ENCODE measurements at regions not wholly inside any gene's neighbourhood (a gene's known extent, or its start where the extent isn't known, plus 50 kb on each side); places are given as distances from the start of the nearest gene placed in this dataset.
"Not testable (repeated sequence)": the region's sequence is repeated elsewhere in the genome, so short reads cannot be mapped to it uniquely, and the experiment has no call there.

DNA sequence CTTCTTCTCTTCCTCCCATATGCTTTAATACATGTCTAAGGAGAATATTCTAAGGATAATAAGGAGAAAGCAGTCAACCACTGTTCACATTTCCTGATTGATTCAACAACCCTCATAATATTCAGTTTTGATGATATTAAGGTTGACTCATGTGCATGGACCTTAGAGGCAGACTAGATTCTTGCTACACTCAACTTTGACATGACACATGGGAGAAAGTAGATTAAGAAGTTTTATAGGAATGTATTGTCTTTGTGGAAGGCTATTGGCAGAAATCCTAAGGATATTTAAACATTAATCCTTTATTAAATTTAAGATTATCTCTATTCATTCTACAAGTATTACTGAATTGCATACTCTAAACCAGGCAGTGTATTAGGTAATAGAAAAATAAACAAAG lies 309.1 kb upstream of the CYRIA start:
- no peaks in the 10 kb centered on the region for H3K36me3 ChIP-seq
- H3K9me3 ChIP-seq (replicated peaks), result no peaks in the 10 kb centered on the region
- H3K27ac ChIP-seq, result no peak overlapping the region
- no peak overlapping the region for H3K4me3 ChIP-seq
- no peaks in the 10 kb centered on the region for H3K4me1 ChIP-seq (replicated peaks)
- no peak for DNase-seq (ENCODE audit: low read depth in 1 of 2, low spot score in 2 of 2)
- H3K27me3 ChIP-seq (replicated peaks), result no peaks in the 10 kb centered on the region

DNA sequence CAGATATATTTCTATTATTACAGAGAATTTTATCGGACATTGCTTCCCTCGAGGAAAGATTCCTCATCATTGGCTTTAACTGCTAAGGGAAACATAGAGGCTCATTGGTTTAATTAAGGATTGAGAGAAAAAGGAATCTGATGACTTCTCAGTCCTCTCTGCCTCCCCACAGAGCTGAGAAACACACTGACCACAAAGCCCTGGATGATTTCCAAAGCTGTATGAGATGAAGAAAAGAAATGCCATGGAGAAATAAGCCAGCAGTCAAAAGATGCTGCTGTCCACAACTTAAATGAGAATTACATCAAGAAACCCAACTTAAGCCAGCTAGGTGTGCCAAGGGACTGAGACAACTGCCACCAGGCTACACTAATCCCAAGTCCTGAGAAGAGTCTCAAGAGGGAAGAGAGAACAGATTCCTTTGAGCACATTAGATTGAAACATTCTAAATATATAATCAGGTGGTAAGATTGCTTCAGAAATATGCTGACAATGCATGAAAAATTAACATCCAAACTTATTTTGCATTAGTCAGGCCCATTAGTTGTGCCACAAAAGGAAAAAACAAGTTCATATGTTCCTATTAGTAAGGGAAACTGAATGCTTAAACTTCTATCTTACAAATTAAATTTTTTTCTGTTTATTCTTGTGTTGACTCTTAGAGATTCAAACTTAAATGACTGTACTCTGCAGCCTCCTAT lies 308.1 kb upstream of the CYRIA start:
- Histone ChIP-seq H3K36me3 (no peaks in the 10 kb centered on the region), H3K4me1 (replicated peaks) (no peaks in the 10 kb centered on the region), H3K27me3 (replicated peaks) (no peaks in the 10 kb centered on the region), H3K4me3 (no peak overlapping the region), H3K9me3 (replicated peaks) (no peaks in the 10 kb centered on the region), H3K27ac (no peak overlapping the region)
- DNase-seq (ENCODE audit: low read depth in 1 of 2, low spot score in 2 of 2), result no peak

DNA sequence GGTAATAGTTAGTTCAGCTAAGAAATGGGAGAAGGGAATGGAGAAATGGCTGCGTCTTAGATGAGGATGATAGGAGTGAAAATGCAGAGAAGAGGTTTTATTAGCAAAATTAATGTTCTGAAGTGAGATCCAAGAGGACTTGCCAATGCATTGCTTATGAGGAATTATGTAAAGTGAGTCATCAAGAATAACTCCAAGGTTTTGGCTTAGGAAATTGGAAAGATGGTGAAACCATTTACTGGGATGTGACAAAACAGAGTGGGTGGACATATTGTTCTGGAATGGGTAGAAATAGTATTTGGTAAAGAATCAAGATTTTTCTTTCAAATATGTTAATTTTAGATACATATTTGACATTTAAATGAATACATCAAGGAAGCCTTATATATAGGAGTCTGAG lies 306.6 kb upstream of the CYRIA start:
- H3K36me3 ChIP-seq, result no peaks in the 10 kb centered on the region
- no peak for DNase-seq (ENCODE audit: low read depth in 1 of 2, low spot score in 2 of 2)
- no peak overlapping the region for H3K4me3 ChIP-seq

DNA sequence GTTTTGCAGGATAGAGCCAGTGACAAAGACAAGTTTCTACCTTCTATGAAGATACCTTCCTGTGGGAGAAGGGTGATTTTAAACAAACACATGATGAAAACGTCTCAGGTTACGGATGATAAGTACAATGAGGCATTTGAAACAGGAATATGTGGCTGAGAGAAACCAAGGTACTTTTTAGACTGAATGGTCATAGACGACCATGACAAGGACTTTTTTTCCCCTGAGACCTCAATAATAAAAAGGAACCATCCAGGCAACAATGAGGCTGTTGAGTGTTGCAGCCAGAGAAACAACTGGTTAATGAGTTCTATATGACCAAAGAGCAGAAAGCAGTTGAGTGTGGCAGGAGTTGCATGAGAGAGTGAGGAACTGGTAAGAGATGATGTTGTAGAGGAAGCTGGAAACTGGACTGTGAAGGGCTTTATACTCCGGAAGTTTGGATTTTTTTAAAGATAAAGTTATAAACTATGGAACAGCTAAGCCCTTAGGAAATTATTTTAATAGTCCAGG lies 306.1 kb upstream of the CYRIA start:
- Histone ChIP-seq H3K27me3 (replicated peaks) (no peaks in the 10 kb centered on the region), H3K36me3 (no peaks in the 10 kb centered on the region), H3K4me1 (replicated peaks) (no peaks in the 10 kb centered on the region), H3K4me3 (no peak overlapping the region), H3K9me3 (replicated peaks) (no peaks in the 10 kb centered on the region), H3K27ac (no peak overlapping the region)
- no peak for DNase-seq (ENCODE audit: low read depth in 1 of 2, low spot score in 2 of 2)

More for the DNA sequence above, 306.6 kb upstream of the CYRIA start:
- Histone ChIP-seq H3K4me1 (replicated peaks) (no peaks in the 10 kb centered on the region), H3K27me3 (replicated peaks) (no peaks in the 10 kb centered on the region), H3K9me3 (replicated peaks) (no peaks in the 10 kb centered on the region), H3K27ac (no peak overlapping the region)

DNA sequence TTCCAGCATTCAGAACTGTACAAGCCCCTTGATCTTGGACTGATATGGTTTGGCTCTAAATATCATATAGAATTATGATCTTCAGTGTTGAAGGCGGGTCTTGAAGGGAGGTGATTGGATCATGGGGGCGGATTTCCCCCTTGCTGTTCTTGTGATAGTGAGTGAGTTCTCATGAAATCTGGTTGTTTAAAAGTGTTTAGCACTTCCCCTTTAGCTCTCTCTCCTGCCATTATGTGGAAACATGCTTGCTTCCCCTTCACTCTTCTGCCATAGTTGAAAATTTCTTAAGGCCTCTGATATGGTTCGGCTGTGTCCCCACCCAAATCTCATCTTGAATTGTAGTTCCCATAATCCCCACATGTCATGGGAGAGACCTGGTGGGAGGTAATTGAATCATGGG lies 305.3 kb upstream of the CYRIA start:
- H3K9me3 ChIP-seq (replicated peaks); H3K4me3 ChIP-seq; DNase-seq (ENCODE audit: low read depth in 1 of 2, low spot score in 2 of 2); H3K27ac ChIP-seq; H3K36me3 ChIP-seq; H3K4me1 ChIP-seq (replicated peaks); H3K27me3 ChIP-seq (replicated peaks): not testable (repeated sequence)

DNA sequence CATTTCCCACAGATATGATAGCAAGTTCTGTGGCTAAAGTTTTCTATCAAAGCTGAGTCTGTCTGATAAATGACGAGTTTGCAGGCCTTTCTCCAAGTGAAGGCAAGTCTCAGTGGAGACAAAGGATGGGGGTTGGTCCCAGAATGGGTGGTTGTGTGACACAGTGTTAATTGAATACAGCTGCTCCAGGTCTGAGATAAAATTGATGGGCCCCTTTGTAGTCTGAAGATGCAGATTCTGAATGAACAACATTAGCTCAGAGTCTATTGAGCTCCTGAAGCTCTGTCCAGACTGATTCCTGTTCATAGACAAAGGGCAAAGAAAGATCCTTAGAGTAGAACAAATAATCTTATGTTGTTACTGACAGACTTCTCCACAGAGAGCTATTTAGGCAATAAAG lies 296.9 kb upstream of the CYRIA start:
- Histone ChIP-seq H3K27me3 (replicated peaks) (no peaks in the 10 kb centered on the region), H3K9me3 (replicated peaks) (no peaks in the 10 kb centered on the region), H3K4me1 (replicated peaks) (no peaks in the 10 kb centered on the region), H3K4me3 (no peak overlapping the region), H3K36me3 (no peaks in the 10 kb centered on the region), H3K27ac (no peak overlapping the region)
- DNase-seq (ENCODE audit: low read depth in 1 of 2, low spot score in 2 of 2), result no peak

DNA sequence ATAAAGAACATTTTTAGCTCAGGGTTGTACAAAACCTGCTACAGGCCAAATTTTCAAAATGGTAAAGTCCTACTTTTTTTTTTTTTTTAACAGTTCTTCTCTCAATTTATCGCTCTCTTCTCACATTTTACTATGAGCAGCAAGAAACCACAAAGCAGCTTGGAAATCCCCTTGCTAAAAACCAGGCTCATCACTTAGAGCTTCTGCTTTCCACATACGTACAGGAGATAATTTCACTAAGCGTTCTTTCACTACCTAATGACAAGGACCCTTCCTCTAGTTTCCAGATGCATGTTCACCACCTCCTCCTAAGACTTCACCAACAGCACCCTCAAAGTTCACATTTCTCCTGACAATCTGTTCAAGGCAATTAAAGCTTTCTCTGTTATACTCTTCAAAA lies 294.9 kb upstream of the CYRIA start:
- H3K4me3 ChIP-seq, result no peak overlapping the region
- H3K27ac ChIP-seq, result no peak overlapping the region
- no peak for DNase-seq (ENCODE audit: low read depth in 1 of 2, low spot score in 2 of 2)
- no peaks in the 10 kb centered on the region for H3K36me3 ChIP-seq
- H3K4me1 ChIP-seq (replicated peaks), result no peaks in the 10 kb centered on the region
- H3K9me3 ChIP-seq (replicated peaks), result no peaks in the 10 kb centered on the region
- H3K27me3 ChIP-seq (replicated peaks), result no peaks in the 10 kb centered on the region

DNA sequence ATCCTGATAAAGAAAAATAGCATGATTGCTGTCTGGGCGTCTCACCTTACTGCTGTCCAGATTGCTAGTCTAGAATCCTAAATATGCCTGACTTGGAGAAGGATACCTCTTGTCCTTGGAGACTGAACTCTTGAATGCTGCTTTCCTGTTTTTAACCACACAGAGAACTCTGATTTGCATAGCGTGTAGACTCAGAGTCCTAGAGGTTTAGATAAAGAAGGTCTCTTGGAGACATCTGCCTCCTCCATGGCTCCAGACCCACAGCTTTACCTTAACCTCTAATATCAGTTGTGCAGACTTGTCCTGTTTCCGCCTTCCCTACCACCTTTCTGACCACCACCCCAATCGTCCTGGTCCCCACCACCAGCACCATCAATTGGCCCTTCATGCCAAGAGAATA lies 292.6 kb upstream of the CYRIA start:
- no peaks in the 10 kb centered on the region for H3K36me3 ChIP-seq

DNA sequence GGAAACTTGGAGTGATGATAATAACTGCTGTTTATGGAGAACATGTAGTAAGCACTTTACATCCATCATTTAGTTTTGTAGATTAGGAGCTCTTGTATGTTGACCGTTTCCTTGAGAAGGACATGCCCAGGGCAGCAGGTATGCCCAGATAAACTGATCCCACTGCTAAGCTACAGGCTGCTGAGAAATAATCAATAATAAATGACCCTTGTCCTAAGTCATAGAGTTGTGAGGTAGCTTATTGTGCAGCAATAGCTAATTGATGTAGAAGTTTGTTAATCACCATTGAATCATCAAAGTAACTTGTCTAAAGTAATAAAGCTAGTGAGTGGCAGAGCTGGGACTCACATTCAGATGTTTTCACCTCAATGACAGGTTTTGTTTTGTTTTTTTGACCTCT lies 287.2 kb upstream of the CYRIA start:
- no peak for DNase-seq (ENCODE audit: low read depth in 1 of 2, low spot score in 2 of 2)
- Histone ChIP-seq H3K4me1 (replicated peaks) (no peaks in the 10 kb centered on the region), H3K27ac (no peak overlapping the region), H3K27me3 (replicated peaks) (no peaks in the 10 kb centered on the region), H3K9me3 (replicated peaks) (no peaks in the 10 kb centered on the region), H3K36me3 (no peaks in the 10 kb centered on the region), H3K4me3 (no peak overlapping the region)

More for the DNA sequence above, 292.6 kb upstream of the CYRIA start:
- DNase-seq (ENCODE audit: low read depth in 1 of 2, low spot score in 2 of 2), result no peak
- H3K4me1 ChIP-seq (replicated peaks), result no peaks in the 10 kb centered on the region
- H3K9me3 ChIP-seq (replicated peaks), result no peaks in the 10 kb centered on the region
- H3K4me3 ChIP-seq, result no peak overlapping the region
- no peaks in the 10 kb centered on the region for H3K27me3 ChIP-seq (replicated peaks)
- H3K27ac ChIP-seq, result no peak overlapping the region

DNA sequence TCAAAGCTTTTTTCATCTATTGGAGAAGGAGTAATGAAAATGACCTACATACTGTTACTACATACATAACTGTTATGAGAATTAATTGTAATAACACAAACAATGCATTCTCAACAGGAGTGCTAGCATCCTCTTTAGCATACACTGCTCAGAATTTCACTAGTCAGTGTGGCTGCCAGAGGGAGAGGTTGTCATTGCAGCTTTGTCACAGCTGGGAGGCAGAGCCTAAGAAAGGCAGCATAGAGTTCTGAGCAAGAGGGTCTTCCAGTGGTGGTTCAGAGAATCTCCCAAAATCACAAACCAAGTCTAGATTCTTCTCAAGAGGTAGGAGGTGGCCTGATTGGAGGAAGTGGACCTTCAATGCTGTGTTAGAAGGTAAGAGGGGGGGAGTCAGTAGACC lies 286.7 kb upstream of the CYRIA start:
- Histone ChIP-seq H3K36me3 (no peaks in the 10 kb centered on the region), H3K4me3 (no peak overlapping the region), H3K9me3 (replicated peaks) (no peaks in the 10 kb centered on the region), H3K4me1 (replicated peaks) (no peaks in the 10 kb centered on the region), H3K27ac (no peak overlapping the region), H3K27me3 (replicated peaks) (no peaks in the 10 kb centered on the region)
- DNase-seq (ENCODE audit: low read depth in 1 of 2, low spot score in 2 of 2), result no peak

DNA sequence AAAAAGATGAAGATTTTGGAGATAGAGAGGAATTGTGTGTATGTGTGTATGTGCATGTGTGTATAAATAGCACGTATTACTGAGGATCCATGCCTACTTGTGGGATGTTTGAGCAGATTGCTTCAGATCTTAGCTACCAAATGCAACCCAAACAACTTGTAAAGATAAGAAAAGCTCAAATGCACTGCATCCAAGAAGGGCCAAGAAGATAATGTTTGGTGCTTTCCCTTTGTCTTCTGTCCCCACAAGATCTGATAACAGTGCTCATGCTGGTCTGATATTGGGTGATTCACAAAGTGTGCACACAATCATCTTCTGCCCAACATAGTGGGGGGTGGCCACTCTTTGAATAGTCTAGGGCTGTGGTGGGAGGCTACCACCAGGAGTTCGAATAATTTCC lies 284.8 kb upstream of the CYRIA start:
- no peaks in the 10 kb centered on the region for H3K4me1 ChIP-seq (replicated peaks)
- H3K27ac ChIP-seq, result no peak overlapping the region
- H3K36me3 ChIP-seq, result no peaks in the 10 kb centered on the region
- H3K4me3 ChIP-seq, result no peak overlapping the region
- DNase-seq (ENCODE audit: low read depth in 1 of 2, low spot score in 2 of 2), result no peak
- H3K27me3 ChIP-seq (replicated peaks), result no peaks in the 10 kb centered on the region
- no peaks in the 10 kb centered on the region for H3K9me3 ChIP-seq (replicated peaks)

DNA sequence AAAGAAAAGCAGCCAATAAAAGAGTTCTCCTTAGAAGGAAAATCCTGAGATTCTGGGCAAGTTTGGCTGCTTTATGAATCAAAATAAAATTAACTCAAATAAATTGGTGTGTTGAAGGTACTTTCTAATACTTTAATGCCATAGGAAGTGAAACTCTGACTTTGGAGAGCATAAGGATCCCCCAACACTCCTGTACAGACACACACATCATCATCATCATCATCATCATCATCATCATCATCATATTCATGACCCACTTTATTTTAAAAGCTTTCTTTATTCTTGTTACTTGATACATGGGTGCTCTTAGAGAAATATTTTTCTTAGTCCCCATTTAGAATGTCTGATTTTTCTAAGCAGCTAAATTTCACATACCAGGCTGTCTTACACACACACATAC lies 283.1 kb upstream of the CYRIA start:
- no peak for DNase-seq (ENCODE audit: low read depth in 1 of 2, low spot score in 2 of 2)
- Histone ChIP-seq H3K27me3 (replicated peaks) (no peaks in the 10 kb centered on the region), H3K36me3 (no peaks in the 10 kb centered on the region), H3K4me3 (no peak overlapping the region), H3K4me1 (replicated peaks) (no peaks in the 10 kb centered on the region), H3K9me3 (replicated peaks) (no peaks in the 10 kb centered on the region), H3K27ac (no peak overlapping the region)

DNA sequence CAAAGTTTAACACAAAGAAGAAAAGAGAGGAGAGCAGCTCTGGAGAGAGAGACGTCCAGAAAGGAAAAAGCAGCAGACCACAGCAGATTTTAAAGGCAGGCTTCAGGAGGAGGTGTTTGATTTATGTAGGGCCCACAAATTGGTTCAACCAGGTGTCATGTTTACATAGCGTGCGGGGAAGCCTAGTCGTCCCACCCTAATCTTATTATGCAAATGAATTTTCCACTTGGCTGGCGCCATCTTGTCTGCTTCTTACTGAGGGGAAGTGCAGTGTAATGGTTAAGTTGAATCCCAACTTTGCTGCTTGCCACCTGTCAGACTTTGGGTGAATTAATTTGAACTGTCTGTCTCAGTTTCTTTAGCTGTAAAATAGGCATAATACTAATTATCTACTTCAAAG lies 282.4 kb upstream of the CYRIA start:
- H3K9me3 ChIP-seq (replicated peaks), result no peaks in the 10 kb centered on the region
- H3K27ac ChIP-seq, result no peak overlapping the region
- no peak for DNase-seq (ENCODE audit: low read depth in 1 of 2, low spot score in 2 of 2)
- no peak overlapping the region for H3K4me3 ChIP-seq
- H3K27me3 ChIP-seq (replicated peaks), result no peaks in the 10 kb centered on the region
- no peaks in the 10 kb centered on the region for H3K4me1 ChIP-seq (replicated peaks)
- H3K36me3 ChIP-seq, result no peaks in the 10 kb centered on the region

DNA sequence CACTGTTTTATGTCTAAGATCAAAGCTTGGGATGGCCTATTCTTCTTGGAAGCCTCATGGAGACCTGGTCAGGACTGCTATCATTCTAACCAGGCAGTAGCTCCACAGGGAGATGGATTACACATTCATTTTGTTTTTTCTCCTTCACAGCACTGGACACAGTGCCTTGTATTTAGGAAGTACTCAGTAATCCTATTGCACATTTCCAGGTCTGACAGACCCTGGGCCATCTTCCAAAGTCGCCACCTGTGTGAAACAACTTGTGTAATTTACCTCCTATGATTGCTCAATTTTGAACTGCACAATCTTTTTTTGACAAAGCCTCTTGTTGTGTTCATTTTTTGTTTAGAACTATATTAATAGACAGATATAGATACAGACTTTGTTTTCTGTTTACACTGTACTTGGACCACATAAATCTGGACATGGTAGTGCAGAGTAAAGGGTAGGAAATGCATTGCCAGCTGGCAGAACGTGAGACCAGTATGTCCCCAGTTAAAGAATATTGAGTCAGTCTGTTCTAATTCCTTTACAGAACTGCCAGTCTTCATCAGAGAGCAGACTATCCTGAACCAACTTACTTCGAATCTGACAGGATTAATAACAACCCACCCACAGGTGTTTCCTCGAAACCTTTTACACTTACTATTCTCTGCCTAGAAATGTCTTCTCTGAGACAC lies 277.8 kb upstream of the CYRIA start:
- H3K4me3 ChIP-seq, result no peak overlapping the region
- no peak overlapping the region for H3K27ac ChIP-seq
- H3K36me3 ChIP-seq, result no peaks in the 10 kb centered on the region
- no peak for DNase-seq (ENCODE audit: low read depth in 1 of 2, low spot score in 2 of 2)
- no peaks in the 10 kb centered on the region for H3K4me1 ChIP-seq (replicated peaks)
- H3K9me3 ChIP-seq (replicated peaks), result no peaks in the 10 kb centered on the region
- H3K27me3 ChIP-seq (replicated peaks), result 0 out of 2 replicates have a peak, but pooled peaks cover 2% of the 10 kb centered on the region
